GM21381 (cell line): ENCODE measurements at regions not wholly inside any gene's neighbourhood (a gene's known extent, or its start where the extent isn't known, plus 50 kb on each side); places are given as distances from the start of the nearest gene placed in this dataset.

Source experiments
- ATAC-seq: cut with Tn5 transposase; IDR thresholded peaks from one replicate; pipeline ENCODE4 v1.9.1; 2021; ENCODE audit warnings: mild to moderate bottlenecking, moderate library complexity; ENCODE audit not compliant: unreplicated experiment

- ATAC-seq = no peak
These were observed 727.6 kb upstream of the ARGLU1 start for GRCh38 chr13:107295416-107296140.

- ATAC-seq = no peak
These were observed 726.0 kb upstream of the ARGLU1 start for GRCh38 chr13:107293924-107294323.

- ATAC-seq = no peak
These were observed 723.9 kb upstream of the ARGLU1 start for GRCh38 chr13:107291875-107292274.

- no peak for ATAC-seq
These were observed 721.6 kb upstream of the ARGLU1 start for GRCh38 chr13:107289540-107289939.

- no peak for ATAC-seq
These were observed 716.2 kb upstream of the ARGLU1 start for GRCh38 chr13:107284173-107284572.

- no peak for ATAC-seq
These were observed 710.0 kb upstream of the ARGLU1 start for GRCh38 chr13:107277911-107278310.

GRCh38 chr13:107276936-107277335, 709.0 kb upstream of the ARGLU1 start:
- no peak for ATAC-seq

GRCh38 chr13:107275945-107276614, 708.1 kb upstream of the ARGLU1 start:
- no peak for ATAC-seq

- ATAC-seq = no peak
These were observed 707.4 kb upstream of the ARGLU1 start for GRCh38 chr13:107275312-107275711.

- ATAC-seq = no peak
These were observed 703.3 kb upstream of the ARGLU1 start for GRCh38 chr13:107271227-107271626.

- ATAC-seq = no peak
These were observed 698.7 kb upstream of the ARGLU1 start for GRCh38 chr13:107266657-107267056.

GRCh38 chr13:107258599-107259187, 690.8 kb upstream of the ARGLU1 start:
- ATAC-seq = no peak

- no peak for ATAC-seq
These were observed 686.5 kb upstream of the ARGLU1 start for GRCh38 chr13:107254392-107254791.

- no peak for ATAC-seq
These were observed 684.5 kb upstream of the ARGLU1 start for GRCh38 chr13:107252428-107252827.

GRCh38 chr13:107252021-107252420, 684.1 kb upstream of the ARGLU1 start:
- no peak for ATAC-seq

- no peak for ATAC-seq
These were observed 683.4 kb upstream of the ARGLU1 start for GRCh38 chr13:107251341-107251740.

- ATAC-seq = no peak
These were observed 682.7 kb upstream of the ARGLU1 start for GRCh38 chr13:107250628-107251027.

- no peak for ATAC-seq
These were observed 676.3 kb upstream of the ARGLU1 start for GRCh38 chr13:107244241-107244640.

GRCh38 chr13:107242138-107242537, 674.2 kb upstream of the ARGLU1 start:
- ATAC-seq = no peak

- no peak for ATAC-seq
These were observed 673.4 kb upstream of the ARGLU1 start for GRCh38 chr13:107241381-107241780.

- no peak for ATAC-seq
These were observed 671.3 kb upstream of the ARGLU1 start for GRCh38 chr13:107239213-107239612.
